PC-3 (cell line): ENCODE measurements at regions not wholly inside any gene's neighbourhood (a gene's known extent, or its start where the extent isn't known, plus 50 kb on each side); places are given as distances from the start of the nearest gene placed in this dataset.

Source experiments
- ATAC-seq: fragments of 200-7000 bp; cut with Tn5 transposase; 2 replicates; pipeline ENCODE4 v1.9.1; 2020; ENCODE audit warnings: mild to moderate bottlenecking, moderate library complexity
- BruUV-seq: library from RNA; stranded (reverse); fragments of 400-500 nt; replicated peaks from 2 replicates; lab custom pipeline; 2021; lab: Mats Ljungman, UMichigan
- CTCF ChIA-PET: fragments of 300-600 bp; sonication (Branson Sonifier 250); formaldehyde crosslinking; loops from one replicate; lab custom pipeline; 2022; ENCODE audit warnings: antibody characterized with exemption; lab: Charles Lee
- POLR2A ChIA-PET: fragments of 300-600 bp; sonication (Branson Sonifier 250); formaldehyde crosslinking; loops from one replicate; lab custom pipeline; 2022; ENCODE audit warnings: antibody characterized with exemption; ENCODE audit not compliant: unreplicated experiment; lab: Charles Lee
- DNase-seq: peaks from one replicate; pipeline ENCODE4 v3.0.0-alpha.2; 2015
- H2AFZ ChIP-seq: fragments of 300-600 bp; sonication (generic); 2 replicates; pipeline ENCODE4 v1.6.0; 2016; ENCODE audit warnings: antibody characterized with exemption, low read length
- H3F3A ChIP-seq: fragments of 300-600 bp; sonication (generic); one replicate; pipeline ENCODE4 v1.6.0; 2017; ENCODE audit warnings: antibody characterized with exemption, low read length, control low read depth, mild to moderate bottlenecking; ENCODE audit not compliant: unreplicated experiment
- H3K27ac ChIP-seq: fragments of 300-600 bp; sonication (generic); 2 replicates; pipeline ENCODE4 v1.5.1; 2016; ENCODE audit warnings: mild to moderate bottlenecking, low read length
- H3K27me3 ChIP-seq: fragments of 300-600 bp; sonication (generic); 2 replicates; pipeline ENCODE4 v1.6.1; 2016; ENCODE audit warnings: low read length, mixed read lengths
- H3K36me3 ChIP-seq: fragments of 300-600 bp; sonication (generic); 2 replicates; pipeline ENCODE4 v1.6.1; 2016; ENCODE audit warnings: low read depth, mixed run types, low read length, mixed read lengths
- H3K4me1 ChIP-seq: fragments of 300-600 bp; sonication (generic); 2 replicates; pipeline ENCODE4 v1.5.1; 2016; ENCODE audit warnings: low read length; ENCODE audit not compliant: insufficient read depth
- H3K4me2 ChIP-seq: fragments of 300-600 bp; sonication (generic); 2 replicates; pipeline ENCODE4 v1.6.0; 2016; ENCODE audit warnings: low read length
- H3K4me3 ChIP-seq: fragments of 300-600 bp; sonication (generic); 2 replicates; pipeline ENCODE4 v1.5.1; 2016; ENCODE audit warnings: mild to moderate bottlenecking, low read length, mixed read lengths
- H3K79me2 ChIP-seq: fragments of 300-600 bp; sonication (generic); 2 replicates; pipeline ENCODE4 v1.6.1; 2017; ENCODE audit warnings: low read length, mixed read lengths
- H3K9ac ChIP-seq: fragments of 300-600 bp; sonication (generic); 2 replicates; pipeline ENCODE4 v1.6.0; 2016; ENCODE audit warnings: mild to moderate bottlenecking, low read length
- H3K9me2 ChIP-seq: fragments of 300-600 bp; sonication (generic); replicated peaks from 2 replicates; pipeline ENCODE4 v1.6.1; 2016; ENCODE audit warnings: mixed run types, low read length, mixed read lengths
- H3K9me3 ChIP-seq: fragments of 300-600 bp; sonication (generic); 2 replicates; pipeline ENCODE4 v1.6.1; 2016; ENCODE audit warnings: low read length, mixed read lengths
- H4K20me1 ChIP-seq: fragments of 300-600 bp; sonication (generic); 2 replicates; pipeline ENCODE4 v1.6.1; 2016; ENCODE audit warnings: low read length, mixed read lengths
- EZH2 ChIP-seq: fragments of 300-600 bp; sonication (generic); IDR thresholded peaks from one replicate; pipeline ENCODE4 v1.6.1; 2017; ENCODE audit warnings: antibody characterized with exemption, mild to moderate bottlenecking, low read length; ENCODE audit not compliant: unreplicated experiment
- EZH2phosphoT487 ChIP-seq: fragments of 300-600 bp; sonication (generic); IDR thresholded peaks from 2 replicates; pipeline ENCODE4 v1.6.1; 2018; ENCODE audit warnings: mild to moderate bottlenecking, antibody characterized with exemption, low read length, borderline replicate concordance
- intact Hi-C: fragments of 100-400 bp; cut with micrococcal nuclease; formaldehyde crosslinking; loops from 2 replicates; pipeline ENCODE4 v1.9.0; 2023
- TF ChIP-seq, protein P1 (sequence below): fragments of 300-600 bp; sonication (generic); conservative IDR thresholded peaks from 2 replicates; pipeline ENCODE4 v1.5.1; 2017; ENCODE audit warnings: antibody characterized with exemption, low read depth, mild to moderate bottlenecking, low read length

DNA sequence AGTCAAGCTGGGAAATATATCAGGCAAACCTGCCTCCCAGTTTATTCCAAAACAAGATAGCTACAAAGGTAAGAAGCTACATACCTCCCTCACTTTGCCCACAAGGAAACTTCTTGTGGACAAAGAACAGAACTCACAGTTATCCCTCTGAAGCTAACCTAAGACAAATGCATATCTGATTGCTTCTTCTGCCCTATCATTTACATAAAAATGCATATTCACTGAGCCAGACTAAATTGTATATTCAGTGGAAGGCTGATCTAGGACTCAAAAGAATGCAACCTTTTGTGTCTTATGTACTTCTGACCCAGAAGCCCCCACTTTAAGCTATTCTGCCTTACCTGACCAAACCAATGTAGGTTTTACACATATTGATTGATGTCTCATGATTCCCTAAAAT is 276.8 kb downstream of the HTR1A start:
- Histone ChIP-seq H2AFZ (no peak overlapping the region), H3K27ac (no peak overlapping the region), H3K4me2 (no peak overlapping the region), H3K36me3 (no peaks in the 10 kb centered on the region), H3F3A (no peaks in the 10 kb centered on the region), H3K9me2 (no peaks in the 10 kb centered on the region), H3K4me1 (no peaks in the 10 kb centered on the region), H3K9me3 (no peaks in the 10 kb centered on the region), H3K27me3 (no peaks in the 10 kb centered on the region), H3K4me3 (no peak overlapping the region), H4K20me1 (no peaks in the 10 kb centered on the region), H3K9ac (no peak overlapping the region), H3K79me2 (no peaks in the 10 kb centered on the region)
- no TSS peak for BruUV-seq
- ATAC-seq (no peak), DNase-seq (no peak)
- ChIA-PET POLR2A (no interaction called here), CTCF (no interaction called here)
- TF ChIP-seq, protein P1, sequence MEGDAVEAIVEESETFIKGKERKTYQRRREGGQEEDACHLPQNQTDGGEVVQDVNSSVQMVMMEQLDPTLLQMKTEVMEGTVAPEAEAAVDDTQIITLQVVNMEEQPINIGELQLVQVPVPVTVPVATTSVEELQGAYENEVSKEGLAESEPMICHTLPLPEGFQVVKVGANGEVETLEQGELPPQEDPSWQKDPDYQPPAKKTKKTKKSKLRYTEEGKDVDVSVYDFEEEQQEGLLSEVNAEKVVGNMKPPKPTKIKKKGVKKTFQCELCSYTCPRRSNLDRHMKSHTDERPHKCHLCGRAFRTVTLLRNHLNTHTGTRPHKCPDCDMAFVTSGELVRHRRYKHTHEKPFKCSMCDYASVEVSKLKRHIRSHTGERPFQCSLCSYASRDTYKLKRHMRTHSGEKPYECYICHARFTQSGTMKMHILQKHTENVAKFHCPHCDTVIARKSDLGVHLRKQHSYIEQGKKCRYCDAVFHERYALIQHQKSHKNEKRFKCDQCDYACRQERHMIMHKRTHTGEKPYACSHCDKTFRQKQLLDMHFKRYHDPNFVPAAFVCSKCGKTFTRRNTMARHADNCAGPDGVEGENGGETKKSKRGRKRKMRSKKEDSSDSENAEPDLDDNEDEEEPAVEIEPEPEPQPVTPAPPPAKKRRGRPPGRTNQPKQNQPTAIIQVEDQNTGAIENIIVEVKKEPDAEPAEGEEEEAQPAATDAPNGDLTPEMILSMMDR = no peak
- TF ChIP-seq EZH2 = no peak
- TF ChIP-seq EZH2phosphoT487 = no peak
- intact Hi-C loops = no loop called here

DNA sequence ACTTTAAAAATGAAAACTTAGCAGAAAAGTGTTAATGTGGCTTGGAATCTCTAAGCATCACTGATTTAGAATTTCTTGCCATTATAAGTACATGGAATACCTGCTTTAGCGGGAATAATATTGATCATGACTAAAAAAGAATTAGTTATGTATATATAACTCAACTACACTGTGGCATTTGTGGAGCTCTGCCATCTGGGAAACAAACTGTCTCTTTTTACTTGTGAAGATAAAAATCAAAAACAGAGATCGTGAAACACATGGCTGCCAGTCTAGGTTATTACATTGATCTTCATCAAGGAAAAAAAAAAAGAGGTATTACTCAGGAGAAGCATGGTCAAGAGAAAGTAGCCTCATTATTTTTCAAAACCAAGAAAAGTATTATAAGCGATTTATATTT is 287.4 kb downstream of the HTR1A start:
- H3K27me3 ChIP-seq = no peaks in the 10 kb centered on the region
- POLR2A ChIA-PET = no interaction called here
- no peak for ATAC-seq

DNA sequence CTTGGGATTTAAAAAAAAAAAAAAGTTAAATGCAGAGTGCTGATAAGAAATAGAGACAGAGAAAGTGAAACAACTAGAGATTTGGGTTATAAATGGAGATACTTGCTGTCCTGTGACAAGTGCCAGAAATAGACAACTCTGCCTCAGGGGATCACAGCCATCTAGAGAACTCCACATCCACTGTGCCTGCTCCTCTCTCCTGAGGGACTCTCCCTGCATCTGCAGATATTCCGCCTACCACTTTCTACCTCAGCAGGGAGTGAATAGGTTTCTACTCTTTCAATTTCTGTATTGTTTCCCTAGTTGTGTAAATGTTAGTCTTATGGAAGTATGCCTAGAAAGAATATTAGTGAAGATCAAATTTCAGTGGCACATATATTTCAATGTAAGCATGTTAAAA is 307.2 kb downstream of the HTR1A start:
- ChIA-PET POLR2A (no interaction called here), CTCF (no interaction called here)
- Histone ChIP-seq H3K36me3 (no peaks in the 10 kb centered on the region), H3K79me2 (no peaks in the 10 kb centered on the region), H3K4me3 (no peak overlapping the region), H3K27me3 (no peaks in the 10 kb centered on the region), H3K27ac (no peak overlapping the region), H4K20me1 (no peaks in the 10 kb centered on the region), H3K9ac (no peak overlapping the region), H3K4me2 (no peak overlapping the region), H3K4me1 (no peaks in the 10 kb centered on the region), H3K9me3 (no peaks in the 10 kb centered on the region), H3F3A (no peaks in the 10 kb centered on the region), H2AFZ (no peak overlapping the region), H3K9me2 (no peaks in the 10 kb centered on the region)
- TF ChIP-seq EZH2 (no peak), EZH2phosphoT487 (no peak)
- TF ChIP-seq, protein P1 = no peak
- DNase-seq (no peak), ATAC-seq (no peak)
- BruUV-seq = no TSS peak
- intact Hi-C loops = no loop called here

More for the DNA sequence above, 287.4 kb downstream of the HTR1A start:
- DNase-seq = no peak
- Histone ChIP-seq H3K4me3 (no peak overlapping the region), H3F3A (no peaks in the 10 kb centered on the region), H3K36me3 (no peaks in the 10 kb centered on the region), H3K79me2 (no peaks in the 10 kb centered on the region), H4K20me1 (no peaks in the 10 kb centered on the region), H3K9ac (no peak overlapping the region), H3K9me3 (no peaks in the 10 kb centered on the region), H2AFZ (no peak overlapping the region), H3K4me2 (no peak overlapping the region), H3K9me2 (no peaks in the 10 kb centered on the region), H3K4me1 (no peaks in the 10 kb centered on the region), H3K27ac (no peak overlapping the region)
- TF ChIP-seq, protein P1 = no peak
- no TSS peak for BruUV-seq
- CTCF ChIA-PET = no interaction called here
- intact Hi-C loops = no loop called here
